ENCODE measurements at regions not wholly inside any gene's neighbourhood (a gene's known extent, or its start where the extent isn't known, plus 50 kb on each side); places are given as distances from the start of the nearest gene placed in this dataset.

- H3K9me3 Mint-ChIP-seq, result no peaks in the 10 kb centered on the region
- H3K27ac Mint-ChIP-seq, result no peak overlapping the region
- H3K27me3 Mint-ChIP-seq, result peaks cover 22% of the 10 kb centered on the region
- no peaks in the 10 kb centered on the region for H3K4me1 Mint-ChIP-seq
- no peaks in the 10 kb centered on the region for H3K36me3 Mint-ChIP-seq
- no peak for DNase-seq
- no peak overlapping the region for H3K4me3 Mint-ChIP-seq
- CTCF ChIA-PET, result no interaction called here
Measured at GRCh38 chr1:229964281-229964680, 102.8 kb upstream of the GALNT2 start.

DNA sequence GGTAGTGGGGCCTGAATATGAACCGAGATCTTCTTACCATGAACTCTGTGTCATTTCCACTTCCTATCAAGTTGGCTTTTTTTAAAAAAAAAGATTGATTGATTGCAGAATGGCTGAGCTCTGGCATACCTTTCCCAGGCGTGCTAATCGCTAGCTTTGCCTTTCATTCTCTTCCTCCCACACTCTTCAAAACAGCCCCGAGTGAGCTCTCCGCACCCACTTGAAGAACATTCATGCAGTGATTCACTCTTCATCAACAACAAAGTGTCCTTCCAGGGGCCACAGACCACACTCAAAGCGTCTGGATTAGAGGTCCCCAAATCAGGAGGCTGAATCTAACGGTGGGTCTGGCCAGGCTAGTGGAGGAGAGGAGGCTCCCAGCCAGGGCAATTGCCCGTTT lies 96.3 kb upstream of the GALNT2 start:
- H3K4me3 Mint-ChIP-seq, result no peak overlapping the region
- no peak overlapping the region for H3K27ac Mint-ChIP-seq
- CTCF ChIA-PET, result interaction anchor here (0.6 kb wide), 1 partner anchor 980 kb away, joined by 3 read pairs; no protein-coding TSS in a partner anchor
- no peaks in the 10 kb centered on the region for H3K36me3 Mint-ChIP-seq
- peaks cover 7% of the 10 kb centered on the region for H3K4me1 Mint-ChIP-seq
- H3K27me3 Mint-ChIP-seq, result peaks cover 11% of the 10 kb centered on the region
- DNase-seq, result no peak
- peaks cover 7% of the 10 kb centered on the region for H3K9me3 Mint-ChIP-seq

DNA sequence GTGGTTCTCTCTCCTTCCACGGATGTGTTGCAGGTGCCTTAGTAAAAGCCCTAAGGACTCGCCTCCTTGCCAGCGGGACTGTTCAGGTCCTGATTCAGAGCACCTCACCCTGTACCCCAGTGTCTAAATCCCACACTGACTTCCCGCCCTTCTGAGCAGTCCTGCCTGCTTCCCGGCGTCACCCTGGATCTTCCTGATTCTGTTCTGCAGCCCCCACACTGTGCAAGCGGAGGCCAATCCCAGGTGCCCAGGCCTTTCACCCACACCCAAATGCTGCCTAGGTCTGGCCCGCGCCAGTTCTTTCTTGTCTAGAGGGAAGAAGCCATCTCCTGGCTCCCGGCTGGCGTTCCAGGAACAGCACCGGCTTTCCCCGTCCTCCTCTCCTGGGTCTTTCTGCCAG lies 95.9 kb upstream of the GALNT2 start:
- H3K27me3 Mint-ChIP-seq, result peaks cover 9% of the 10 kb centered on the region

GRCh38 chr1:229972600-229973296 lies 94.3 kb upstream of the GALNT2 start:
- Mint-ChIP-seq H3K36me3 (no peaks in the 10 kb centered on the region), H3K27me3 (peaks cover 15% of the 10 kb centered on the region), H3K27ac (no peak overlapping the region), H3K4me1 (peaks cover 7% of the 10 kb centered on the region), H3K4me3 (no peak overlapping the region), H3K9me3 (peaks cover 9% of the 10 kb centered on the region)
- DNase-seq, result no peak
- CTCF ChIA-PET, result no interaction called here

More for the DNA sequence above, 95.9 kb upstream of the GALNT2 start:
- H3K4me3 Mint-ChIP-seq, result no peak overlapping the region
- DNase-seq, result no peak
- no peaks in the 10 kb centered on the region for H3K36me3 Mint-ChIP-seq
- peaks cover 8% of the 10 kb centered on the region for H3K9me3 Mint-ChIP-seq
- CTCF ChIA-PET, result interaction anchor here (0.6 kb wide), 1 partner anchor 980 kb away, joined by 3 read pairs; no protein-coding TSS in a partner anchor
- peaks cover 7% of the 10 kb centered on the region for H3K4me1 Mint-ChIP-seq
- no peak overlapping the region for H3K27ac Mint-ChIP-seq

GRCh38 chr1:229973297-229973612 lies 93.8 kb upstream of the GALNT2 start:
- H3K9me3 Mint-ChIP-seq, result peaks cover 9% of the 10 kb centered on the region
- no peak for DNase-seq
- H3K4me1 Mint-ChIP-seq, result peaks cover 7% of the 10 kb centered on the region
- H3K27me3 Mint-ChIP-seq, result peaks cover 15% of the 10 kb centered on the region
- no peaks in the 10 kb centered on the region for H3K36me3 Mint-ChIP-seq
- CTCF ChIA-PET, result no interaction called here
- no peak overlapping the region for H3K4me3 Mint-ChIP-seq
- no peak overlapping the region for H3K27ac Mint-ChIP-seq

DNA sequence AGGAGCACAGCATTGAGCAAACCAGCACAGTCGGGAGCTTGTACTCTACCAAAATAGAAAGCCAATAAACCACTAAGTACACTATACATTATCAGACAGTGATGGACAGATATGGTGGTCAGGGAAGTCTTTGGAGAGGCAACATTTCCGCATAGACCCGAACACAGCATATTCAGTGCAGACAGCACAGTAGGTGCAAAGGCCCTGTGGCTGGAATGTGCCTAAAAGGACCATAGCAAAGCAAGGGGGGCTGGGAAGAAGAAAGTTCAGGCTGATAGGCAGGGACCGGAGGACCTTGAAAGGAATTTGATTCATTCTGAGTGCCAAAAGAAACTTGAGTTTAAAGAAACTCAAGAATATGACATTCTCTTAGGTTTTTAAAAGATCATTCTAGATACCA lies 92.0 kb upstream of the GALNT2 start:
- no peaks in the 10 kb centered on the region for H3K36me3 Mint-ChIP-seq
- H3K4me3 Mint-ChIP-seq, result no peak overlapping the region
- H3K9me3 Mint-ChIP-seq, result peaks cover 9% of the 10 kb centered on the region
- CTCF ChIA-PET, result no interaction called here
- DNase-seq, result no peak
- H3K27ac Mint-ChIP-seq, result no peak overlapping the region
- H3K27me3 Mint-ChIP-seq, result peaks cover 15% of the 10 kb centered on the region
- peaks cover 7% of the 10 kb centered on the region for H3K4me1 Mint-ChIP-seq

GRCh38 chr1:229980009-229980408 lies 87.0 kb upstream of the GALNT2 start:
- Mint-ChIP-seq H3K9me3 (peaks cover 9% of the 10 kb centered on the region), H3K4me1 (no peaks in the 10 kb centered on the region), H3K4me3 (no peak overlapping the region), H3K27ac (no peak overlapping the region), H3K27me3 (peaks cover 27% of the 10 kb centered on the region), H3K36me3 (no peaks in the 10 kb centered on the region)
- CTCF ChIA-PET, result no interaction called here
- no peak for DNase-seq

GRCh38 chr1:229981736-229982135 lies 85.3 kb upstream of the GALNT2 start:
- H3K4me3 Mint-ChIP-seq, result no peak overlapping the region
- CTCF ChIA-PET, result no interaction called here
- no peak for DNase-seq
- H3K4me1 Mint-ChIP-seq, result no peaks in the 10 kb centered on the region
- no peak overlapping the region for H3K27ac Mint-ChIP-seq
- H3K36me3 Mint-ChIP-seq, result no peaks in the 10 kb centered on the region
- no peaks in the 10 kb centered on the region for H3K9me3 Mint-ChIP-seq
- H3K27me3 Mint-ChIP-seq, result peaks cover 19% of the 10 kb centered on the region

- no peak overlapping the region for H3K27ac Mint-ChIP-seq
- DNase-seq, result no peak
- H3K4me3 Mint-ChIP-seq, result no peak overlapping the region
- H3K27me3 Mint-ChIP-seq, result peaks cover 22% of the 10 kb centered on the region
- no peaks in the 10 kb centered on the region for H3K36me3 Mint-ChIP-seq
- H3K4me1 Mint-ChIP-seq, result no peaks in the 10 kb centered on the region
- CTCF ChIA-PET, result no interaction called here
- no peaks in the 10 kb centered on the region for H3K9me3 Mint-ChIP-seq
Measured at GRCh38 chr1:229984310-229984991, 82.6 kb upstream of the GALNT2 start.

GRCh38 chr1:229984992-229985612 lies 81.9 kb upstream of the GALNT2 start:
- no peaks in the 10 kb centered on the region for H3K9me3 Mint-ChIP-seq
- H3K27ac Mint-ChIP-seq, result no peak overlapping the region
- H3K36me3 Mint-ChIP-seq, result no peaks in the 10 kb centered on the region
- no peak for DNase-seq
- H3K4me1 Mint-ChIP-seq, result no peaks in the 10 kb centered on the region
- peaks cover 22% of the 10 kb centered on the region for H3K27me3 Mint-ChIP-seq
- H3K4me3 Mint-ChIP-seq, result no peak overlapping the region
- CTCF ChIA-PET, result no interaction called here

DNA sequence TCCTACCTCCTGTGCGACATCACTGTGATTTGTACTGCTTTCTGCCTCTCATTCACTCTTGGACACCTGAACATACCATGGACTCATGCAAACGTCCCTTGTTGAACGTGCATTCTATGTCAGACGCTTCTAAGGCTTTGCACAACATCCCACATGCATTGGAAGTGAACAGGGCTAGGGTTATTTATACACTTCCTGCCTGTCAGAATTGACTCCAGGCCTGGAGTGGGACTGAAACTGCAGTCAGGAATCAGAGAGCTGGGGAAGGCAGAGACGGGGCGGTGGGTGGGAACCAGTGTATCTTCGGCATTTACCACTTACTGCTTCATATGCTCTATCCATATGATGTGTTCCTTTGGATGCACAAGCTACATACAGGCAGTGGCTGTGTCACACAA lies 81.4 kb upstream of the GALNT2 start:
- no peaks in the 10 kb centered on the region for H3K9me3 Mint-ChIP-seq
- no peaks in the 10 kb centered on the region for H3K36me3 Mint-ChIP-seq
- no peak overlapping the region for H3K27ac Mint-ChIP-seq
- H3K27me3 Mint-ChIP-seq, result peaks cover 22% of the 10 kb centered on the region
- no peaks in the 10 kb centered on the region for H3K4me1 Mint-ChIP-seq
- no peak overlapping the region for H3K4me3 Mint-ChIP-seq
- CTCF ChIA-PET, result no interaction called here
- no peak for DNase-seq

DNA sequence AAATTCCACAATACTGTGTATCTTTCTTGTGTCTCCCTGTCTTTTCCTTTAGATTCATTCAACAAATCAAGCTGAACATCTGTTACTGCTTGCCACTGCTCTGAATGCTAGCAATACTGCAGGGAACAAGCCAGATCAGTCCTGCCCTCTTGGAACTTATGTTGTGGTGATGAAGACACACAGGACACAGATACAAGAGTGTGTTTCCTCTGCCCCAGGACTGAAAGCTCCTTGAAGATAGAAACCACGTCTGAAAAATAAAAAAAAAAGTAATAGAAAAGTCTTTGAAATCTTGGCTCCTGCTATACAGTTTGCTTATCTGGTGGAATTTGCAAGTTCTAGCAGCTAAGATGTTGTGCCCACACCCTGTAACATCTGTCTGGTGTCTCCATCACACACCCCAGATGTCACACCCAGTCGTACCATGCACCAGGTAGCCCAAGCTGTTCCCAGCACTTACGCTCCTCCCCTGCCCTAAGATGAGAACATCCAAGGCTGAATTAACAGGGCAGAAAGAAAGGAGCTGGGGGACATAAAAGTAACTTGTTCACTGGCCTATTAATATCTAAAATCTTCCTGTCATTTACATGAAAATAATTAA lies 80.2 kb upstream of the GALNT2 start:
- Mint-ChIP-seq H3K4me3 (no peak overlapping the region), H3K27ac (no peak overlapping the region), H3K36me3 (no peaks in the 10 kb centered on the region), H3K9me3 (no peaks in the 10 kb centered on the region), H3K27me3 (peaks cover 20% of the 10 kb centered on the region), H3K4me1 (no peaks in the 10 kb centered on the region)
- DNase-seq, result no peak
- CTCF ChIA-PET, result no interaction called here

- H3K9me3 Mint-ChIP-seq, result no peaks in the 10 kb centered on the region
- no peak overlapping the region for H3K27ac Mint-ChIP-seq
- H3K36me3 Mint-ChIP-seq, result no peaks in the 10 kb centered on the region
- H3K4me3 Mint-ChIP-seq, result no peak overlapping the region
- H3K27me3 Mint-ChIP-seq, result peaks cover 14% of the 10 kb centered on the region
- DNase-seq, result no peak
- H3K4me1 Mint-ChIP-seq, result no peaks in the 10 kb centered on the region
- CTCF ChIA-PET, result interaction anchor here (0.7 kb wide), 1 partner anchor 20 kb away, joined by 3 read pairs; no protein-coding TSS in a partner anchor
Measured at GRCh38 chr1:229987953-229988352, 79.1 kb upstream of the GALNT2 start.

- H3K4me1 Mint-ChIP-seq, result no peaks in the 10 kb centered on the region
- H3K4me3 Mint-ChIP-seq, result no peak overlapping the region
- no peak overlapping the region for H3K27ac Mint-ChIP-seq
- no peaks in the 10 kb centered on the region for H3K9me3 Mint-ChIP-seq
- peaks cover 14% of the 10 kb centered on the region for H3K27me3 Mint-ChIP-seq
- CTCF ChIA-PET, result interaction anchor here (0.7 kb wide), 1 partner anchor 19 kb away, joined by 3 read pairs; no protein-coding TSS in a partner anchor
- no peaks in the 10 kb centered on the region for H3K36me3 Mint-ChIP-seq
- no peak for DNase-seq
Measured at GRCh38 chr1:229988534-229988933, 78.5 kb upstream of the GALNT2 start.

Measured in activated naive CD4-positive, alpha-beta T cell treated with anti-CD3 and anti-CD28 coated beads, Interleukin-2, amount 10 ng/mL, durations not matched to agents 7 days and 5 days (primary cell).